ENCODE measurements at regions not wholly inside any gene's neighbourhood (a gene's known extent, or its start where the extent isn't known, plus 50 kb on each side); places are given as distances from the start of the nearest gene placed in this dataset.

GRCh38 chr1:201769072-201769471 is 59.9 kb upstream of the IPO9 start:
- H4K20me1 ChIP-seq (ENCODE audit: insufficient read depth, low read length): no peaks in the 10 kb centered on the region
- H3K4me3 ChIP-seq (ENCODE audit: low read depth, low read length, poor library complexity, severe bottlenecking): no peak overlapping the region
- H3K9me3 ChIP-seq (ENCODE audit: low read length): no peaks in the 10 kb centered on the region
- no peak overlapping the region for H3K27ac ChIP-seq (ENCODE audit: low read depth, low read length, poor library complexity, severe bottlenecking)
- no peak overlapping the region for H3K4me2 ChIP-seq (ENCODE audit: low read length)
- ChIA-PET CTCF (ENCODE audit: unreplicated experiment) (no interaction called here), POLR2A (interaction anchor here (0.7 to 1.6 kb wide), 6 partner anchors 9 to 243 kb away, joined by 3 to 7 read pairs (median 3); no protein-coding TSS in a partner anchor)
- no peaks in the 10 kb centered on the region for H3K9me2 ChIP-seq (ENCODE audit: insufficient read depth, low read length)
- TF ChIP-seq EZH2phosphoT487 (IDR thresholded peaks at IDR 0.05; ENCODE audit: borderline replicate concordance, low read depth, low read length) (no peak), CTCF (conservative IDR thresholded peaks at IDR 0.05; ENCODE audit: low read length) (no peak)
- H2AFZ ChIP-seq (ENCODE audit: low read length): no peak overlapping the region
- intact Hi-C loops (cut with micrococcal nuclease; ENCODE audit: unreplicated experiment): no loop called here
- BruUV-seq (replicated peaks): no TSS peak
- H3K4me1 ChIP-seq (ENCODE audit: insufficient read depth, low read length, poor library complexity, severe bottlenecking): no peaks in the 10 kb centered on the region
- DNase-seq (ENCODE audit: low spot score): no peak
- H3K79me2 ChIP-seq (ENCODE audit: insufficient read depth, low read depth, low read length): no peaks in the 10 kb centered on the region
- H3K36me3 ChIP-seq (ENCODE audit: insufficient read depth, low read length): no peaks in the 10 kb centered on the region

- ChIA-PET CTCF (ENCODE audit: unreplicated experiment) (no interaction called here), POLR2A (interaction anchor here (1.4 kb wide), 1 partner anchor 15 kb away, joined by 3 read pairs; no protein-coding TSS in a partner anchor)
- H3K36me3 ChIP-seq (ENCODE audit: insufficient read depth, low read length): no peaks in the 10 kb centered on the region
- TF ChIP-seq EZH2phosphoT487 (IDR thresholded peaks at IDR 0.05; ENCODE audit: borderline replicate concordance, low read depth, low read length): no peak
- no peaks in the 10 kb centered on the region for H3K9me3 ChIP-seq (ENCODE audit: low read length)
- H3K4me2 ChIP-seq (ENCODE audit: low read length): no peak overlapping the region
- no peaks in the 10 kb centered on the region for H3K79me2 ChIP-seq (ENCODE audit: insufficient read depth, low read depth, low read length)
- H2AFZ ChIP-seq (ENCODE audit: low read length): no peak overlapping the region
- H4K20me1 ChIP-seq (ENCODE audit: insufficient read depth, low read length): no peaks in the 10 kb centered on the region
- H3K4me3 ChIP-seq (ENCODE audit: low read depth, low read length, poor library complexity, severe bottlenecking): no peak overlapping the region
- DNase-seq (ENCODE audit: low spot score): no peak
- BruUV-seq (replicated peaks): no TSS peak
- H3K27ac ChIP-seq (ENCODE audit: low read depth, low read length, poor library complexity, severe bottlenecking): no peak overlapping the region
- intact Hi-C loops (cut with micrococcal nuclease; ENCODE audit: unreplicated experiment): no loop called here
- no peaks in the 10 kb centered on the region for H3K4me1 ChIP-seq (ENCODE audit: insufficient read depth, low read length, poor library complexity, severe bottlenecking)
- no peaks in the 10 kb centered on the region for H3K9me2 ChIP-seq (ENCODE audit: insufficient read depth, low read length)
Measured at GRCh38 chr1:201769966-201770365, 59.0 kb upstream of the IPO9 start.

GRCh38 chr1:201771466-201771865 is 57.5 kb upstream of the IPO9 start:
- intact Hi-C loops (cut with micrococcal nuclease; ENCODE audit: unreplicated experiment): no loop called here
- Histone ChIP-seq H3K9me3 (ENCODE audit: low read length) (no peaks in the 10 kb centered on the region), H3K9me2 (ENCODE audit: insufficient read depth, low read length) (no peaks in the 10 kb centered on the region), H3K36me3 (ENCODE audit: insufficient read depth, low read length) (no peaks in the 10 kb centered on the region), H2AFZ (ENCODE audit: low read length) (no peak overlapping the region), H3K79me2 (ENCODE audit: insufficient read depth, low read depth, low read length) (no peaks in the 10 kb centered on the region), H3K4me2 (ENCODE audit: low read length) (no peak overlapping the region), H3K27ac (ENCODE audit: low read depth, low read length, poor library complexity, severe bottlenecking) (no peak overlapping the region), H3K4me1 (ENCODE audit: insufficient read depth, low read length, poor library complexity, severe bottlenecking) (no peaks in the 10 kb centered on the region), H4K20me1 (ENCODE audit: insufficient read depth, low read length) (no peaks in the 10 kb centered on the region), H3K4me3 (ENCODE audit: low read depth, low read length, poor library complexity, severe bottlenecking) (no peak overlapping the region)
- DNase-seq (ENCODE audit: low spot score): no peak
- ChIA-PET CTCF (ENCODE audit: unreplicated experiment) (no interaction called here), POLR2A (interaction anchor here (0.6 kb wide), 1 partner anchor 233 kb away, joined by 4 read pairs; no protein-coding TSS in a partner anchor)
- no TSS peak for BruUV-seq (replicated peaks)
- TF ChIP-seq EZH2phosphoT487 (IDR thresholded peaks at IDR 0.05; ENCODE audit: borderline replicate concordance, low read depth, low read length) (no peak), CTCF (conservative IDR thresholded peaks at IDR 0.05; ENCODE audit: low read length) (no peak)

Measured in OCI-LY7 (cell line).